Stimulated activated CD4-positive, alpha-beta T cell treated with anti-CD3 and anti-CD28 coated beads, Interleukin-1b, Interleukin-23, amount 100 ng/mL, for 48 hours (primary cell): ENCODE measurements at regions not wholly inside any gene's neighbourhood (a gene's known extent, or its start where the extent isn't known, plus 50 kb on each side); places are given as distances from the start of the nearest gene placed in this dataset.

Source experiments
- DNase-seq: peaks from one replicate; pipeline ENCODE4 v3.0.0-alpha.2; 2020

GRCh38 chr22:23377767-23378166 is 197.5 kb downstream of the BCR start:
- DNase-seq: no peak

- peak; percentile 46 for DNase-seq
Observed at GRCh38 chr22:23376256-23376655, 195.9 kb downstream of the BCR start.

- no peak for DNase-seq
Observed at GRCh38 chr22:23375031-23375827, 194.9 kb downstream of the BCR start.

- DNase-seq: no peak
Observed at GRCh38 chr22:23373601-23374000, 193.3 kb downstream of the BCR start.

DNA sequence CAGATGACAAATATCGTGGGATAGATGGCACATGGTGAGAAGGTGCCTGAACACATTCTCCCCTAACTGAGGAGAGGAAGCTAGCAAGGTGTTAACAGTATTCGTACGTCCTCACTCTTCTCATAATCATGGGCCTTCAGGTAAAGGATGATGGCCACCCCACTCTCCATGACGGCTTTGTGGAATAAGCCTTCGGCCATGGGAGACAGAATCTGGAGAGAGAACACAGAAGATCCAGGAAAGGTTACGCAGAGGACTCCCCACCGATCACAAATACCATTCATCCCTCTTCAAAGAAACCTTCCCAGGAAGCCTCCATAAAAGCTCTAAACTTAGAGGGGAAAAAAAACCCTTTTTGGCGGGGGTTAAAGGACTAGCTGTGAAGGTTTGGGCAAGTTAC is 189.9 kb downstream of the BCR start:
- DNase-seq: no peak

DNA sequence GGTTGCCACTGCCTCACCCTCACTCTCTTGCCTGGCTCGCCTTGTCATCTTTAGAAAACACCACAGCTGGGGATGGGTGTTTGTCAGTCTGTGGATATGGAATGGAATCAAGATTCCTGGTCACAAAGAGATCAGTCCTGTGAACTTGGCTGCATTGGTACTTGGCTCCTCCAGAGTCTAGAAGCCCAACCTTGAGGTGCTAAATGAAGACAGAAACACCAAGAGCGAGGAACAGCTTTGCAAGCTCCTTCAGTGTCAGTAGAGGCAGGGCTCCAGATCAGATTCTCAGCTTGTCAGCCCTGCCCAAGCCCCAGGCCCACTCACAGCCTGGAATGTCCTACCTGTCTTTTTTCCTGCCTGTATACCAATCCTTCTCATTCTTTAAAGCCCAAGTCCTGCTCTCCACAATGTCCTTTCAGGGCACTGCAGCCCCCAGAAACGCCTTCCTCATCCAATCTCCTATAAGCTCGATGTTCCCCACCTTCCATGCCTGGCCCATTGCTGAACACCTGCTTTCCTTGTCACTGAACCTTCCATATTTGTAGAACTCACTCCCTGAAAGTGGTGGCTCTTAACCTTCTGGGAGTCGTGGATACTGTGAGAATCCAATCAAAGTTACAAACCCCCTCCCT is 188.9 kb downstream of the BCR start:
- no peak for DNase-seq
